Retinal pigment epithelial cell (primary cell): ENCODE measurements at regions not wholly inside any gene's neighbourhood (a gene's known extent, or its start where the extent isn't known, plus 50 kb on each side); places are given as distances from the start of the nearest gene placed in this dataset.

Experiments used
- DNase-seq: peaks from one replicate; pipeline ENCODE4 v3.0.0-alpha.2; 2010; ENCODE audit warnings: low read depth
- H3K4me3 ChIP-seq: 2 replicates; pipeline ENCODE4 v1.5.1; 2011; ENCODE audit warnings: mild to moderate bottlenecking, low read length, control low read depth, moderate library complexity
- CTCF ChIP-seq: conservative IDR thresholded peaks from 2 replicates; pipeline ENCODE4 v1.5.1; 2011; ENCODE audit warnings: low read depth, low read length, control low read depth, inconsistent platforms

GRCh38 chr2:4465671-4466070 is 762.3 kb downstream of the DCDC2C start:
- no peak overlapping the region for H3K4me3 ChIP-seq
- no peak for DNase-seq
- TF ChIP-seq CTCF: no peak

GRCh38 chr2:4475618-4476017 is 772.2 kb downstream of the DCDC2C start:
- DNase-seq: no peak
- no peak for TF ChIP-seq CTCF
- H3K4me3 ChIP-seq: no peak overlapping the region

- no peak for TF ChIP-seq CTCF
- no peak for DNase-seq
Measured at GRCh38 chr2:4483050-4483449, 779.7 kb downstream of the DCDC2C start.

GRCh38 chr2:4486971-4487370 is 783.6 kb downstream of the DCDC2C start:
- H3K4me3 ChIP-seq: no peak overlapping the region
- DNase-seq: no peak
- no peak for TF ChIP-seq CTCF

More at GRCh38 chr2:4483050-4483449, 779.7 kb downstream of the DCDC2C start:
- no peak overlapping the region for H3K4me3 ChIP-seq

- H3K4me3 ChIP-seq: no peak overlapping the region
- TF ChIP-seq CTCF: no peak
- DNase-seq: no peak
Measured at GRCh38 chr2:4499316-4500030, 796.1 kb downstream of the DCDC2C start.

- DNase-seq: no peak
- H3K4me3 ChIP-seq: no peak overlapping the region
- no peak for TF ChIP-seq CTCF
Measured at GRCh38 chr2:4501525-4501924, 798.1 kb downstream of the DCDC2C start.

- no peak for DNase-seq
- H3K4me3 ChIP-seq: no peak overlapping the region
- no peak for TF ChIP-seq CTCF
Measured at GRCh38 chr2:4502230-4502843, 799.0 kb downstream of the DCDC2C start.
